Thymus (tissue), 11 donors: ENCODE measurements at regions not wholly inside any gene's neighbourhood (a gene's known extent, or its start where the extent isn't known, plus 50 kb on each side); places are given as distances from the start of the nearest gene placed in this dataset.

ENCODE experiments used
- DNase-seq, 9 donors: peaks; one replicate each; pipeline ENCODE4 v3.0.0-alpha.2; 2013; ENCODE audit warnings: low spot score in 9 of 9, low read depth in 6 of 9, missing footprints in 1 of 9
- H3K27ac ChIP-seq, 2 donors: one replicate each; pipeline ENCODE4 v1.5.1; 2013; ENCODE audit warnings: control low read depth in 1 of 2, low read depth in 1 of 2, low read length in 1 of 2, mild to moderate bottlenecking in 1 of 2, moderate library complexity in 1 of 2
- H3K27me3 ChIP-seq, 2 donors: one replicate each; pipeline ENCODE4 v1.5.1; 2013; ENCODE audit warnings: low read length in 1 of 2; ENCODE audit not compliant: control insufficient read depth in 2 of 2, insufficient read depth in 1 of 2
- H3K36me3 ChIP-seq, 2 donors: one replicate each; pipeline ENCODE4 v1.5.1; 2013; ENCODE audit warnings: low read length in 1 of 2, mild to moderate bottlenecking in 1 of 2, moderate library complexity in 1 of 2; ENCODE audit not compliant: control insufficient read depth in 2 of 2, insufficient read depth in 2 of 2
- H3K4me1 ChIP-seq, 2 donors: one replicate each; pipeline ENCODE4 v1.5.1; 2013; ENCODE audit warnings: low read length in 2 of 2; ENCODE audit not compliant: control insufficient read depth in 2 of 2, insufficient read depth in 2 of 2
- H3K4me3 ChIP-seq, 2 donors: one replicate each; pipeline ENCODE4 v1.5.1; 2013; ENCODE audit warnings: low read length in 2 of 2, control low read depth in 1 of 2, mild to moderate bottlenecking in 1 of 2
- H3K9me3 ChIP-seq, 2 donors: one replicate each; pipeline ENCODE4 v1.5.1; 2013; ENCODE audit warnings: low read length in 1 of 2, mild to moderate bottlenecking in 1 of 2; ENCODE audit not compliant: control insufficient read depth in 2 of 2, insufficient read depth in 1 of 2
- WGBS: extraction: QIAGEN DNeasy Blood & Tissue Kit; methylation state at CpG from one replicate; pipeline ENCODE4 v1.1.7; 2013; 5-methylcytosine and 5-hydroxymethylcytosine counted together
- donor health status: healthy.

GRCh38 chr9:684054-684890 is 157.2 kb upstream of the DMRT1 start:
- WGBS: 82% methylated on average over 9 of the region's 9 CpGs
- DNase-seq: no peak
- H3K4me3 ChIP-seq: no peak overlapping the region

GRCh38 chr9:684941-685340 is 156.6 kb upstream of the DMRT1 start:
- no peaks in the 10 kb centered on the region for H3K27me3 ChIP-seq
- no peaks in the 10 kb centered on the region for H3K9me3 ChIP-seq
- H3K27ac ChIP-seq: peak overlapping the region in 1 of 2 donors; percentile 41
- no peaks in the 10 kb centered on the region for H3K36me3 ChIP-seq
- 87% methylated on average over 4 of the region's 4 CpGs for whole genome bisulfite sequencing
- H3K4me3 ChIP-seq: no peak overlapping the region
- H3K4me1 ChIP-seq: peaks cover 0 to 4% of the 10 kb centered on the region in 2 donors
- no peak for DNase-seq

More at GRCh38 chr9:684054-684890, 157.2 kb upstream of the DMRT1 start:
- Histone ChIP-seq H3K27me3 (no peaks in the 10 kb centered on the region), H3K36me3 (no peaks in the 10 kb centered on the region), H3K4me1 (peaks cover 0 to 4% of the 10 kb centered on the region in 2 donors), H3K9me3 (no peaks in the 10 kb centered on the region), H3K27ac (peak overlapping the region; percentile 1 to 41)

GRCh38 chr9:686321-686813 is 155.1 kb upstream of the DMRT1 start:
- 95% methylated on average over 7 of the region's 7 CpGs for WGBS
- Histone ChIP-seq H3K9me3 (no peaks in the 10 kb centered on the region), H3K4me1 (peaks cover 0 to 4% of the 10 kb centered on the region in 2 donors), H3K27me3 (no peaks in the 10 kb centered on the region), H3K4me3 (no peak overlapping the region), H3K27ac (peak overlapping the region in 1 of 2 donors; percentile 13), H3K36me3 (no peaks in the 10 kb centered on the region)
- DNase-seq: no peak

GRCh38 chr9:687034-687785 is 154.3 kb upstream of the DMRT1 start:
- no peaks in the 10 kb centered on the region for H3K27me3 ChIP-seq
- H3K36me3 ChIP-seq: no peaks in the 10 kb centered on the region
- H3K9me3 ChIP-seq: no peaks in the 10 kb centered on the region
- peaks cover 0 to 4% of the 10 kb centered on the region in 2 donors for H3K4me1 ChIP-seq
- no peak for DNase-seq
- H3K27ac ChIP-seq: no peak overlapping the region
- WGBS: 98% methylated on average over 4 of the region's 4 CpGs
- no peak overlapping the region for H3K4me3 ChIP-seq

- Histone ChIP-seq H3K27ac (no peak overlapping the region), H3K4me3 (no peak overlapping the region), H3K36me3 (no peaks in the 10 kb centered on the region), H3K9me3 (no peaks in the 10 kb centered on the region), H3K4me1 (no peaks in the 10 kb centered on the region), H3K27me3 (no peaks in the 10 kb centered on the region)
- WGBS: 98% methylated on average over 4 of the region's 4 CpGs
- no peak for DNase-seq
Observed at GRCh38 chr9:687994-688393, 153.5 kb upstream of the DMRT1 start.

- Histone ChIP-seq H3K9me3 (no peaks in the 10 kb centered on the region), H3K4me3 (no peak overlapping the region), H3K27me3 (no peaks in the 10 kb centered on the region), H3K27ac (peak overlapping the region in 1 of 2 donors; percentile 20), H3K36me3 (no peaks in the 10 kb centered on the region), H3K4me1 (peaks cover 6 to 11% of the 10 kb centered on the region in 2 donors)
- 98% methylated on average over 3 of the region's 3 CpGs for WGBS
- DNase-seq: no peak
Observed at GRCh38 chr9:690517-691111, 150.9 kb upstream of the DMRT1 start.

GRCh38 chr9:691825-692400 is 149.6 kb upstream of the DMRT1 start:
- WGBS: 80% methylated on average over 3 of the region's 3 CpGs
- Histone ChIP-seq H3K4me3 (no peak overlapping the region), H3K27me3 (no peaks in the 10 kb centered on the region), H3K9me3 (no peaks in the 10 kb centered on the region), H3K36me3 (no peaks in the 10 kb centered on the region), H3K4me1 (peaks cover 6 to 13% of the 10 kb centered on the region in 2 donors), H3K27ac (no peak overlapping the region)
- DNase-seq: no peak

GRCh38 chr9:692636-693129 is 148.8 kb upstream of the DMRT1 start:
- WGBS: 97% methylated on average over 4 of the region's 4 CpGs
- H3K27me3 ChIP-seq: no peaks in the 10 kb centered on the region
- H3K9me3 ChIP-seq: no peaks in the 10 kb centered on the region
- peak overlapping the region in 1 of 2 donors; percentile 40 for H3K27ac ChIP-seq
- peaks cover 6 to 13% of the 10 kb centered on the region in 2 donors for H3K4me1 ChIP-seq
- H3K36me3 ChIP-seq: no peaks in the 10 kb centered on the region
- no peak for DNase-seq
- no peak overlapping the region for H3K4me3 ChIP-seq
